ENCODE measurements at regions not wholly inside any gene's neighbourhood (a gene's known extent, or its start where the extent isn't known, plus 50 kb on each side); places are given as distances from the start of the nearest gene placed in this dataset.

- no peak for DNase-seq (ENCODE audit: insufficient read length, low spot score)
- TF ChIP-seq POLR2AphosphoS5 (IDR thresholded peaks at IDR 0.05; ENCODE audit: low read depth, low read length) (no peak), PAX5 (IDR thresholded peaks at IDR 0.05; ENCODE audit: insufficient read depth, low read length, severe bottlenecking) (no peak), SPI1 (IDR thresholded peaks at IDR 0.05; ENCODE audit: low read depth, low read length) (no peak), POU2F2 (IDR thresholded peaks at IDR 0.05; ENCODE audit: low read depth, low read length) (no peak), POLR2A (IDR thresholded peaks at IDR 0.05; ENCODE audit: low read depth, low read length) (no peak), TAF1 (IDR thresholded peaks at IDR 0.05; ENCODE audit: low read depth, low read length) (no peak)
- FAIRE-seq: no peak
Observed at GRCh38 chr10:94084344-94084743, 90.6 kb downstream of the PLCE1 start.

GRCh38 chr10:94085288-94085687, 91.6 kb downstream of the PLCE1 start:
- no peak for FAIRE-seq
- TF ChIP-seq TAF1 (IDR thresholded peaks at IDR 0.05; ENCODE audit: low read depth, low read length) (no peak), POLR2A (IDR thresholded peaks at IDR 0.05; ENCODE audit: low read depth, low read length) (no peak), SPI1 (IDR thresholded peaks at IDR 0.05; ENCODE audit: low read depth, low read length) (no peak), POU2F2 (IDR thresholded peaks at IDR 0.05; ENCODE audit: low read depth, low read length) (no peak), POLR2AphosphoS5 (IDR thresholded peaks at IDR 0.05; ENCODE audit: low read depth, low read length) (no peak), PAX5 (IDR thresholded peaks at IDR 0.05; ENCODE audit: insufficient read depth, low read length, severe bottlenecking) (no peak)
- no peak for DNase-seq (ENCODE audit: insufficient read length, low spot score)

- DNase-seq (ENCODE audit: insufficient read length, low spot score): no peak
- no peak for FAIRE-seq
- no peak for TF ChIP-seq SPI1 (IDR thresholded peaks at IDR 0.05; ENCODE audit: low read depth, low read length)
- no peak for TF ChIP-seq POU2F2 (IDR thresholded peaks at IDR 0.05; ENCODE audit: low read depth, low read length)
- TF ChIP-seq PAX5 (IDR thresholded peaks at IDR 0.05; ENCODE audit: insufficient read depth, low read length, severe bottlenecking): no peak
- TF ChIP-seq TAF1 (IDR thresholded peaks at IDR 0.05; ENCODE audit: low read depth, low read length): no peak
- TF ChIP-seq POLR2A (IDR thresholded peaks at IDR 0.05; ENCODE audit: low read depth, low read length): no peak
- no peak for TF ChIP-seq POLR2AphosphoS5 (IDR thresholded peaks at IDR 0.05; ENCODE audit: low read depth, low read length)
Observed at GRCh38 chr10:94085766-94086437, 92.2 kb downstream of the PLCE1 start.

GRCh38 chr10:94088926-94089381, 95.2 kb downstream of the PLCE1 start:
- DNase-seq (ENCODE audit: insufficient read length, low spot score) (no peak), FAIRE-seq (no peak)
- TF ChIP-seq POLR2A (IDR thresholded peaks at IDR 0.05; ENCODE audit: low read depth, low read length): no peak
- no peak for TF ChIP-seq TAF1 (IDR thresholded peaks at IDR 0.05; ENCODE audit: low read depth, low read length)
- no peak for TF ChIP-seq POU2F2 (IDR thresholded peaks at IDR 0.05; ENCODE audit: low read depth, low read length)
- TF ChIP-seq POLR2AphosphoS5 (IDR thresholded peaks at IDR 0.05; ENCODE audit: low read depth, low read length): no peak
- TF ChIP-seq SPI1 (IDR thresholded peaks at IDR 0.05; ENCODE audit: low read depth, low read length): no peak
- no peak for TF ChIP-seq PAX5 (IDR thresholded peaks at IDR 0.05; ENCODE audit: insufficient read depth, low read length, severe bottlenecking)

- no peak for TF ChIP-seq POU2F2 (IDR thresholded peaks at IDR 0.05; ENCODE audit: low read depth, low read length)
- FAIRE-seq (no peak), DNase-seq (ENCODE audit: insufficient read length, low spot score) (no peak)
Observed at GRCh38 chr10:94091649-94092048, 97.9 kb downstream of the PLCE1 start.

GRCh38 chr10:94092848-94093247, 99.1 kb downstream of the PLCE1 start:
- DNase-seq (ENCODE audit: insufficient read length, low spot score): no peak
- TF ChIP-seq PAX5 (IDR thresholded peaks at IDR 0.05; ENCODE audit: insufficient read depth, low read length, severe bottlenecking) (no peak), TAF1 (IDR thresholded peaks at IDR 0.05; ENCODE audit: low read depth, low read length) (no peak), POLR2A (IDR thresholded peaks at IDR 0.05; ENCODE audit: low read depth, low read length) (no peak), POU2F2 (IDR thresholded peaks at IDR 0.05; ENCODE audit: low read depth, low read length) (no peak), POLR2AphosphoS5 (IDR thresholded peaks at IDR 0.05; ENCODE audit: low read depth, low read length) (no peak), SPI1 (IDR thresholded peaks at IDR 0.05; ENCODE audit: low read depth, low read length) (no peak)

GRCh38 chr10:94093286-94093905, 99.7 kb downstream of the PLCE1 start:
- TF ChIP-seq PAX5 (IDR thresholded peaks at IDR 0.05; ENCODE audit: insufficient read depth, low read length, severe bottlenecking) (no peak), SPI1 (IDR thresholded peaks at IDR 0.05; ENCODE audit: low read depth, low read length) (no peak), TAF1 (IDR thresholded peaks at IDR 0.05; ENCODE audit: low read depth, low read length) (no peak), POU2F2 (IDR thresholded peaks at IDR 0.05; ENCODE audit: low read depth, low read length) (no peak), POLR2A (IDR thresholded peaks at IDR 0.05; ENCODE audit: low read depth, low read length) (no peak)
- FAIRE-seq (no peak), DNase-seq (ENCODE audit: insufficient read length, low spot score) (no peak)

More at GRCh38 chr10:94092848-94093247, 99.1 kb downstream of the PLCE1 start:
- FAIRE-seq: no peak

GRCh38 chr10:94094540-94094939, 100.8 kb downstream of the PLCE1 start:
- DNase-seq (ENCODE audit: insufficient read length, low spot score): no peak
- no peak for TF ChIP-seq TAF1 (IDR thresholded peaks at IDR 0.05; ENCODE audit: low read depth, low read length)
- no peak for TF ChIP-seq SPI1 (IDR thresholded peaks at IDR 0.05; ENCODE audit: low read depth, low read length)
- no peak for TF ChIP-seq POLR2AphosphoS5 (IDR thresholded peaks at IDR 0.05; ENCODE audit: low read depth, low read length)
- no peak for TF ChIP-seq POU2F2 (IDR thresholded peaks at IDR 0.05; ENCODE audit: low read depth, low read length)
- no peak for TF ChIP-seq POLR2A (IDR thresholded peaks at IDR 0.05; ENCODE audit: low read depth, low read length)
- TF ChIP-seq PAX5 (IDR thresholded peaks at IDR 0.05; ENCODE audit: insufficient read depth, low read length, severe bottlenecking): no peak
- FAIRE-seq: no peak

- DNase-seq (ENCODE audit: insufficient read length, low spot score) (no peak), FAIRE-seq (no peak)
- TF ChIP-seq POU2F2 (IDR thresholded peaks at IDR 0.05; ENCODE audit: low read depth, low read length) (no peak), PAX5 (IDR thresholded peaks at IDR 0.05; ENCODE audit: insufficient read depth, low read length, severe bottlenecking) (no peak), SPI1 (IDR thresholded peaks at IDR 0.05; ENCODE audit: low read depth, low read length) (no peak), POLR2A (IDR thresholded peaks at IDR 0.05; ENCODE audit: low read depth, low read length) (no peak), POLR2AphosphoS5 (IDR thresholded peaks at IDR 0.05; ENCODE audit: low read depth, low read length) (no peak), TAF1 (IDR thresholded peaks at IDR 0.05; ENCODE audit: low read depth, low read length) (no peak)
Observed at GRCh38 chr10:94097656-94098055, 103.9 kb downstream of the PLCE1 start.

Measured in GM12891 (cell line).